ENCODE measurements at regions not wholly inside any gene's neighbourhood (a gene's known extent, or its start where the extent isn't known, plus 50 kb on each side); places are given as distances from the start of the nearest gene placed in this dataset.
A peak's percentile ranks its signal among the peaks of the same experiment; 100 is the strongest.
"Not testable (repeated sequence)": the region's sequence is repeated elsewhere in the genome, so short reads cannot be mapped to it uniquely, and the experiment has no call there.

DNA sequence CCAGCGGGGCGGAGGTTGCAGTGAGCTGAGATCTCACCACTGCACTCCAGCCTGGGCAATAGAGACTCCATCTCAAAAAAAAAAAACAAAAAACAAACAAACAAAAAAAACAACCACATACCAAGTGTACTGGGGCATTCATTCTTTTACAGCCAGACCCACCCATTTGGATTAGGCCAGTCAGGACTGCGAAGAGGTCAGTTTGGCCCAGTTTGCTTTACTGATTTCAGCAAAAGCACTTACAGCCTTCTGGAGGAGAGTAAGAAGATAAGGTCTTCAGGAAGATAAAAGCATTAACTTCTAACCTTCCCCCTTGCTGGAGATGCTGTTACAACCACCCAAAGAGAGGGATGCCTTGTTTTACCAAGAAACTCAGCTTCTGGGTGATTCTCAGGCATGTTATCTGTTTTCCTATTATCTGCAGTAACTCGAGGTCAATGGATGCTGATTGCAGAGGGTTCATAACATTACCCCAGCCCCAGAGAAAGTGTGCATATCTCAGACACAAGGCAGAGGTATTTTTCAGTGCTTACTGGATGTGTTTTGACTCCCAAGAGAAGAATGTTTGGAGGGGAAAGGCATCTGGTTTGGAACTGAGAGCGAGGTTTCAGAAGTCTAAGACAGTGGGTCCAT lies 118.9 kb downstream of the RIN2 start:
- DNase-seq (ENCODE audit: extremely low spot score, unreplicated experiment), result no peak
- TF ChIP-seq, protein P1, sequence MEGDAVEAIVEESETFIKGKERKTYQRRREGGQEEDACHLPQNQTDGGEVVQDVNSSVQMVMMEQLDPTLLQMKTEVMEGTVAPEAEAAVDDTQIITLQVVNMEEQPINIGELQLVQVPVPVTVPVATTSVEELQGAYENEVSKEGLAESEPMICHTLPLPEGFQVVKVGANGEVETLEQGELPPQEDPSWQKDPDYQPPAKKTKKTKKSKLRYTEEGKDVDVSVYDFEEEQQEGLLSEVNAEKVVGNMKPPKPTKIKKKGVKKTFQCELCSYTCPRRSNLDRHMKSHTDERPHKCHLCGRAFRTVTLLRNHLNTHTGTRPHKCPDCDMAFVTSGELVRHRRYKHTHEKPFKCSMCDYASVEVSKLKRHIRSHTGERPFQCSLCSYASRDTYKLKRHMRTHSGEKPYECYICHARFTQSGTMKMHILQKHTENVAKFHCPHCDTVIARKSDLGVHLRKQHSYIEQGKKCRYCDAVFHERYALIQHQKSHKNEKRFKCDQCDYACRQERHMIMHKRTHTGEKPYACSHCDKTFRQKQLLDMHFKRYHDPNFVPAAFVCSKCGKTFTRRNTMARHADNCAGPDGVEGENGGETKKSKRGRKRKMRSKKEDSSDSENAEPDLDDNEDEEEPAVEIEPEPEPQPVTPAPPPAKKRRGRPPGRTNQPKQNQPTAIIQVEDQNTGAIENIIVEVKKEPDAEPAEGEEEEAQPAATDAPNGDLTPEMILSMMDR (conservative IDR thresholded peaks at IDR 0.05), result no peak
- no peaks in the 10 kb centered on the region for H3K9me3 Mint-ChIP-seq
- H3K4me1 Mint-ChIP-seq (ENCODE audit: unreplicated experiment), result peaks cover 9% of the 10 kb centered on the region
- peaks cover 32% of the 10 kb centered on the region for H3K36me3 Mint-ChIP-seq
- no peak overlapping the region for H3K27ac Mint-ChIP-seq
- no peaks in the 10 kb centered on the region for H3K27me3 Mint-ChIP-seq
- no peak overlapping the region for H3K4me3 Mint-ChIP-seq

DNA sequence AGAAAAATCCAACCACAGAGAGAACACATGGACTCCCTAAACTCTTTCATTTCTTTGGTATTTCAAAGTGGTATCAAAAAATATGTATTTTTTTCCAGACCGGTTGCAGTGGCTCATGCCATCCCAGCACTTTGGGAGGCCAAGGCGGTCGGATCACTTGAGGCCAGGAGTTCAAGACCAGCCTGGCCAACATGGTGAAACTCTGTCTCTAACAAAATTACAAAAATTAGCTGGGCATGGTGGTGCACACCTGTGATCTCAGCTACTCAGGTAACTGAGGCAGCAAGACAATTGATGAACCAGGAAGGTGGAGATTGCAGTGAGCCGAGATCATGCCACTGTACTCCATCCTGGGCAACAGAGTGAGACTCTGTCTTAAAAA lies 121.8 kb downstream of the RIN2 start:
- peaks cover 19% of the 10 kb centered on the region for H3K36me3 Mint-ChIP-seq
- H3K9me3 Mint-ChIP-seq; H3K4me3 Mint-ChIP-seq; H3K27me3 Mint-ChIP-seq; H3K4me1 Mint-ChIP-seq (ENCODE audit: unreplicated experiment); DNase-seq (ENCODE audit: extremely low spot score, unreplicated experiment): not testable (repeated sequence)
- peak overlapping the region; percentile 4 for H3K27ac Mint-ChIP-seq

DNA sequence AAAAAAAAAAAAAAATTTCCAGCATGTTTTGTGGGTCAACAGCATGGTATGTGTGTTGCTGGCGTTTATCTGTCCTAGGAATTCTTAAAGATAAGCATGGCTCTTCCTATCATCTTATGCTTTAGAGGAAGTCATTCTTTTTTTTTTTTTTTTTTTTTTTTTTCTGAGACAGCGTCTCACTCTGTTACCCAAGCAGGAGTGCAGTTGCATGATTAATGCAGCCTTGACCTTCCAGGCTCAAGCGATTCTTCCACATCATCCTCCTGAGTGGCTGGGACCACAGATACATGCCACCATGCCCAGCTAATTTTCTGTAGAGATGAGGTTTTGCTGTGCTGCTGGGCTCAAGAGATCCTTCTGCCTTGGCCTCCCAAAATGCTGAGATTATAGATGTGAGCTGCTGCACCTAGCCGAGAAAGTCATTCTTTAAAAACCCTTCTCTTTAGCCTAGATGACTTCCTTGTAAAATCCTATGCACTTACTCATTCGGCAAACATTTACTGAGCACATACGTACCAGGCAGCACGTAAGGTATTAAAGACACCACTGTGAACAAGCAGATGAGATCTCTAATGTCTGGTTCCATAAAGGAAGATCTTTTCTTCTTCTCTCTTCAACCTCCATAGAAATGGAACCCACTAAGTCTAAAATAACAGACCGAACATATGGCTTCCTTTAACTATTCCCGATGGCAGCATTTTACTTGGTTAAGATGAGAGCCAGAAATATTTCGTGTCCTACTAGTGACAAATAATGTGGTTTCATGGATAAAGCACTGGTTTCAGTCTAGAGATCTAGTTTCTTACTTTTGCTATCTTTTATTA lies 122.4 kb downstream of the RIN2 start:
- H3K9me3 Mint-ChIP-seq, result no peaks in the 10 kb centered on the region
- H3K4me1 Mint-ChIP-seq (ENCODE audit: unreplicated experiment), result peaks cover 9% of the 10 kb centered on the region
- no peak overlapping the region for H3K4me3 Mint-ChIP-seq
- H3K36me3 Mint-ChIP-seq, result peaks cover 19% of the 10 kb centered on the region
- DNase-seq (ENCODE audit: extremely low spot score, unreplicated experiment), result no peak
- no peaks in the 10 kb centered on the region for H3K27me3 Mint-ChIP-seq
- H3K27ac Mint-ChIP-seq, result peak overlapping the region; percentile 82
- TF ChIP-seq, protein P1 (conservative IDR thresholded peaks at IDR 0.05), result no peak

DNA sequence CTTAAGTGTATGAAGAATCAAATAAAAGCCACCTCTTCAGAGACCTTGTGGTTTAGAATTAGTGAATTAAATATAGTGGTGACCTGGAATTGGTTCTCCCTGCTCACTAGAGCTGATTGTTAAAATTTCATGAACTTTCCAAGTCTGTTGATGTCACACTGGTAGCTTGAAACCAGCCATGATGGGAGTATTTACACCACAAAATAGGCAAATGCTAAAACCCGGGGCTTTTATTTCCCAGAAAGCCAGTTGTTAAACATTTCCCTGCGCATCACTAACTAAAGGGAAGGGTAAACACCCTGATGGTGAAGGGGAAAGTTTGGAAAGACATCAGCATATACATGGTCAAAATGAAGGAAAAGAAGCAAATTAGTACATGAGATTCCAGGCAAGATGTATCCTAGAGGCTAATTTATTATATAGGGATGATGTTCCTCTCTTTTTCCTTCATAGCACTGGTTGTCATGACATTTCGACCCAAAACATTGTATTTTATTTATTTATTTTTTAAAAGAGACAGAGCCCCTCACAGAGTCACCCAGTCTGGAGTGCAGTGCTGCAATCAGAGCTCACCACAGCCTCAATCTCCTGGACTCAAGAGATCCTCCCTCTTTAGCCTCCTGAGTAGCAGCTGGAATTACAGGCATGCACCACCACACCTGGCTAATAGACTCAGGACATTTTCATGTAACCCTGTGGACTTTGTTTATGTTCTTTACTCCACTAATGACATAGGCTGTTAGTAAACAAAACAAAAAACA lies 123.2 kb downstream of the RIN2 start:
- peak overlapping the region; percentile 82 for H3K27ac Mint-ChIP-seq
- no peaks in the 10 kb centered on the region for H3K27me3 Mint-ChIP-seq
- no peaks in the 10 kb centered on the region for H3K9me3 Mint-ChIP-seq
- TF ChIP-seq, protein P1 (conservative IDR thresholded peaks at IDR 0.05), result no peak
- H3K4me3 Mint-ChIP-seq, result no peak overlapping the region
- peaks cover 1% of the 10 kb centered on the region for H3K4me1 Mint-ChIP-seq (ENCODE audit: unreplicated experiment)
- DNase-seq (ENCODE audit: extremely low spot score, unreplicated experiment), result no peak
- H3K36me3 Mint-ChIP-seq, result peaks cover 17% of the 10 kb centered on the region

DNA sequence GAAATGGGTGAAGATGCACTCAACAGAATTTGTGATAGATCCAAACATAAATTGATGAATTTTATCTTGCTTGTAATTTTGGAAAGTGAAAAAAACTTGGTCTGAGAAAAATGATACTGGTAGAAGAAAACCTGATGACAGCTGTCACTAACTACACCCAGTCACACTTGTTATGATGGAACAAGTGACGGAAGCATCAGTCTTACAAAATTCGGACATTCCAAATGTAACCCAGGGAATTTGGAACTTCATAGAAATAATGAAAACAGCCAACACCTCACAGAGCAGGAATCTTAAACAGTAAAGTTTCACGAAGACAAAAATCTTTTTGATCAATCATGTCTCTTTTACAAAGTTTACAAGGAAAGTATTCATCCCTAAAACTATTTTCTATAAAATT lies 123.9 kb downstream of the RIN2 start:
- no peak overlapping the region for H3K4me3 Mint-ChIP-seq
- TF ChIP-seq, protein P1 (conservative IDR thresholded peaks at IDR 0.05), result no peak
- no peaks in the 10 kb centered on the region for H3K27me3 Mint-ChIP-seq
- no peak overlapping the region for H3K27ac Mint-ChIP-seq
- H3K9me3 Mint-ChIP-seq, result no peaks in the 10 kb centered on the region
- H3K36me3 Mint-ChIP-seq, result peaks cover 16% of the 10 kb centered on the region
- H3K4me1 Mint-ChIP-seq (ENCODE audit: unreplicated experiment), result peaks cover 5% of the 10 kb centered on the region
- no peak for DNase-seq (ENCODE audit: extremely low spot score, unreplicated experiment)

DNA sequence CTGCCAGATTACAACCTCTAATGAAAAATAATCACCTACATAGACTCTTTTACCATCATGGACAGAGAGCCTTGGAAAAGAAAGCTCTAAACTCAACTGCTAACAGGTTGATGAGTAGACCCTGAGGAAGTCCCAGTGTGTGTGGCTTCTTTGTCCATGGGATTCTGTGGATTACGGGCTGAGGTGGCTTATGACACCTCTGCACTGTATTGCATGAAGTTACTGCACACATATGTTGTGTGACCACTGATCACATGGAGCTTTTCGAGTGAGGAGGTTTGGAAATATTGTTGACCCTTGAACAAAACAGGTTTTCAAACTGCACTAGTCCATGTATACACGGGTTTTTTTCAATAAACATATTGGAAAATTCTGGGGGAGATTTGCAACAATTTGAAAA lies 124.4 kb downstream of the RIN2 start:
- Mint-ChIP-seq H3K4me3 (no peak overlapping the region), H3K27ac (no peak overlapping the region)
- DNase-seq (ENCODE audit: extremely low spot score, unreplicated experiment), result no peak

More for the DNA sequence above, 124.4 kb downstream of the RIN2 start:
- TF ChIP-seq, protein P1 (conservative IDR thresholded peaks at IDR 0.05), result no peak
- Mint-ChIP-seq H3K36me3 (peaks cover 12% of the 10 kb centered on the region), H3K4me1 (ENCODE audit: unreplicated experiment) (peaks cover 5% of the 10 kb centered on the region), H3K27me3 (no peaks in the 10 kb centered on the region), H3K9me3 (no peaks in the 10 kb centered on the region)

Data from type B pancreatic cell (in vitro differentiated cells).